OCI-LY1 (cell line): ENCODE measurements at regions not wholly inside any gene's neighbourhood (a gene's known extent, or its start where the extent isn't known, plus 50 kb on each side); places are given as distances from the start of the nearest gene placed in this dataset.

Source experiments
- CTCF ChIP-seq: fragments of 200-600 bp; sonication (generic), shearing (Covaris generic); IDR thresholded peaks from 2 replicates; pipeline ENCODE4 v1.5.1; 2017; ENCODE audit warnings: mild to moderate bottlenecking, antibody characterized with exemption, low read length, moderate library complexity, mixed read lengths
- EZH2 ChIP-seq: fragments of 200-600 bp; sonication (generic), shearing (Covaris generic); IDR thresholded peaks from 2 replicates; pipeline ENCODE4 v1.8.0; 2017; ENCODE audit warnings: borderline replicate concordance, mixed run types, mild to moderate bottlenecking, antibody characterized with exemption, low read length, moderate library complexity, mixed read lengths

DNA sequence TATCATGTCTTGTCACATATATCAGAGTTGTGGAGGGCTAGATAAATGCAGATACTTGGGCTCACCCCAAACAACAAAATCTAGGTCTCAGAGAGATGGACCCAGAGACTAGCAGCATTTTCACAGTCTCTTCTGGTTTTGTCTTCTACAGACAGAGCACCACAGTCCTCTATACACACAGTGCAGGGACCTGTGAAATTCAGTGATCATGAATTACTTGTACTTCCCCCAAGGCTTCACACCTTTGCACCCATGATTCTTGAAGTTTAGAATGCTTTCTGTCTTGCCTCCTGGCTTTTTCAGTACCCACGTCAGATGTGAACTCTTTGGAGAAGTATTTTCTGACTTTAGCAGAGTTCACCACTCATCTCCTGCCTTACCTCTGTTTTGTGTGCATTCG is 371.5 kb upstream of the PRR16 start:
- TF ChIP-seq CTCF (no peak), EZH2 (no peak)
